Activated CD8-positive, alpha-beta T cell treated with anti-CD3 and anti-CD28 coated beads for 36 hours (primary cell): ENCODE measurements at regions not wholly inside any gene's neighbourhood (a gene's known extent, or its start where the extent isn't known, plus 50 kb on each side); places are given as distances from the start of the nearest gene placed in this dataset.

ENCODE experiments used
- ATAC-seq: fragments of 200-7000 bp; cut with Tn5 transposase; one replicate; pipeline ENCODE4 v1.10.0; 2021; ENCODE audit warnings: mild to moderate bottlenecking, moderate library complexity
- CTCF ChIA-PET: fragments of 350-600 bp; sonication (Branson Sonifier 250); formaldehyde crosslinking; loops from one replicate; lab custom pipeline; 2021; ENCODE audit warnings: antibody characterized with exemption; lab: Charles Lee
- POLR2A ChIA-PET: fragments of 350-600 bp; sonication (Branson Sonifier 250); formaldehyde crosslinking; loops from one replicate; lab custom pipeline; 2021; ENCODE audit warnings: antibody characterized with exemption; lab: Charles Lee
- DNase-seq: peaks from one replicate; pipeline ENCODE4 v3.0.0-alpha.2; 2020
- H3K27ac Mint-ChIP-seq: one replicate; pipeline ENCODE4 v1.8.0; 2021; ENCODE audit warnings: mild to moderate bottlenecking, mixed read lengths
- H3K27me3 Mint-ChIP-seq: one replicate; pipeline ENCODE4 v1.8.0; 2021; ENCODE audit warnings: mixed read lengths
- H3K36me3 Mint-ChIP-seq: one replicate; pipeline ENCODE4 v1.8.0; 2021; ENCODE audit warnings: low read depth, mixed read lengths
- H3K4me1 Mint-ChIP-seq: one replicate; pipeline ENCODE4 v1.8.0; 2021; ENCODE audit warnings: low read depth, mixed read lengths
- H3K4me3 Mint-ChIP-seq: one replicate; pipeline ENCODE4 v1.8.0; 2021; ENCODE audit warnings: mild to moderate bottlenecking, moderate library complexity, mixed read lengths
- H3K9me3 Mint-ChIP-seq: one replicate; pipeline ENCODE4 v1.8.0; 2021; ENCODE audit warnings: mixed read lengths
- intact Hi-C: fragments of 100-400 bp; cut with micrococcal nuclease; formaldehyde crosslinking; loops from one replicate; pipeline ENCODE4 v1.10.0; 2022
- TF ChIP-seq, protein P1 (sequence below): fragments of 200-600 bp; IDR thresholded peaks from one replicate; pipeline ENCODE4 v1.8.0; 2022; ENCODE audit warnings: antibody characterized with exemption, mild to moderate bottlenecking

DNA sequence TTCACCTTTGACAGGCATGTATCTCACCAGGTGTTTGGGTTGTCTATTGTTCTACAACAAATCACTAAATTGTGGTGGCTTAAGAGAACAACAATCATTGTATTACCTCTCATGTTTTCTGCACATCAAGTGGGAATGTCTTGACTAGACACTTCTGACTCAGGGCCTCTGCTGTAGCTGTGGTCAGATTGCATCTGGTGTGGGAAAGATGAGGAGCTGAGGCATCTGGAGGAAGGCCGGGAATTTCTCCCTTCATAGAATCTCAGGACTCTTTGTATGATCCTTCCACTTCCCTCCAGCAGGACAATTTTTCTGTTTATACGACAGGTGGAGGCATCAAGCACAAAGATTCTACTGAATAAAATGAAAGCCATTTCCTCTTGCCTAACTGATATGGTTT lies 511.8 kb upstream of the NBEA start:
- H3K4me1 Mint-ChIP-seq = no peaks in the 10 kb centered on the region
- H3K9me3 Mint-ChIP-seq = no peaks in the 10 kb centered on the region
- no peak for DNase-seq
- H3K27ac Mint-ChIP-seq = no peak overlapping the region
- no peak overlapping the region for H3K4me3 Mint-ChIP-seq
- no peaks in the 10 kb centered on the region for H3K27me3 Mint-ChIP-seq
- TF ChIP-seq, protein P1, sequence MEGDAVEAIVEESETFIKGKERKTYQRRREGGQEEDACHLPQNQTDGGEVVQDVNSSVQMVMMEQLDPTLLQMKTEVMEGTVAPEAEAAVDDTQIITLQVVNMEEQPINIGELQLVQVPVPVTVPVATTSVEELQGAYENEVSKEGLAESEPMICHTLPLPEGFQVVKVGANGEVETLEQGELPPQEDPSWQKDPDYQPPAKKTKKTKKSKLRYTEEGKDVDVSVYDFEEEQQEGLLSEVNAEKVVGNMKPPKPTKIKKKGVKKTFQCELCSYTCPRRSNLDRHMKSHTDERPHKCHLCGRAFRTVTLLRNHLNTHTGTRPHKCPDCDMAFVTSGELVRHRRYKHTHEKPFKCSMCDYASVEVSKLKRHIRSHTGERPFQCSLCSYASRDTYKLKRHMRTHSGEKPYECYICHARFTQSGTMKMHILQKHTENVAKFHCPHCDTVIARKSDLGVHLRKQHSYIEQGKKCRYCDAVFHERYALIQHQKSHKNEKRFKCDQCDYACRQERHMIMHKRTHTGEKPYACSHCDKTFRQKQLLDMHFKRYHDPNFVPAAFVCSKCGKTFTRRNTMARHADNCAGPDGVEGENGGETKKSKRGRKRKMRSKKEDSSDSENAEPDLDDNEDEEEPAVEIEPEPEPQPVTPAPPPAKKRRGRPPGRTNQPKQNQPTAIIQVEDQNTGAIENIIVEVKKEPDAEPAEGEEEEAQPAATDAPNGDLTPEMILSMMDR = no peak
- ATAC-seq = no peak
- intact Hi-C loops = no loop called here
- POLR2A ChIA-PET = interaction anchor here (0.6 kb wide), 1 partner anchor 198 kb away, joined by 5 read pairs; no protein-coding TSS in a partner anchor
- H3K36me3 Mint-ChIP-seq = no peaks in the 10 kb centered on the region
- CTCF ChIA-PET = interaction anchor here (0.7 to 1.3 kb wide), 2 partner anchors 20 to 280 kb away, joined by 3 read pairs; no protein-coding TSS in a partner anchor

DNA sequence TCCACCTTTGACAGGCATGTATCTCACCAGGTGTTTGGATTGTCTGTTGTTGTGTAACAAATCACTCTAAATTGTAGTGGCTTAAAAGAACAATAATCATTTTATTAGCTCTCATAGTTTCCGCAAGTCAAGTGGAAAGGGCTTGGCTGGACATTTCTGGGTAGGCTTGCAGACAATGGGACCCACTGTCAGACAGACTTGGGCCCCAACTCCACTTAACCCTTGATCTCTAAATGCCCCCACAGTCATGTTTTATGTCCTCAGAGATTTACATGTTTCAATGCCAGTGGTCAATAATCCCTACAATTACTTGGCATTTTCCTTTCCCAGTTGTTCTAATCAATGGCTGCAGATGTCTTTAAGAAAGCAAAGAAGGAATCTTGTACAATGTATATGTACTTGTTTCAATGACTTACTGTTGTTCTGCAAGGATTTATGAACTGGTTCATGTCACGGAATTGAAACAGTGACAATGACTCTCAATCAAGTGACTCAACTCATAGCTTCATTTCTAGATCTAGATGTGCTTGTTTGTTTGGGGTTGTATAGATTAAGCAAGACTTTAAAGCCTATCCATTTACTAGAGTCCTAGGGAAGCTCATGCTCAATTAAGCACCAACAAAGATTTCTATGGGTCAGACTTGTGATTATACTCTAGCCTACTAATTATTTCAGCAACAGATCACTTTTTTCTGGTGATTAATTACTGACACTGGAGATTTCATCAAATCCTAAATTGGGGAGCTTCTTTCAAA lies 510.1 kb upstream of the NBEA start:
- no peaks in the 10 kb centered on the region for H3K4me1 Mint-ChIP-seq
- CTCF ChIA-PET = no interaction called here
- POLR2A ChIA-PET = interaction anchor here (1.1 kb wide), 1 partner anchor 11 kb away, joined by 3 read pairs; no protein-coding TSS in a partner anchor
- H3K9me3 Mint-ChIP-seq = no peaks in the 10 kb centered on the region
- no peak overlapping the region for H3K4me3 Mint-ChIP-seq
- ATAC-seq (no peak), DNase-seq (no peak)
- TF ChIP-seq, protein P1 = no peak
- intact Hi-C loops = no loop called here
- H3K27ac Mint-ChIP-seq = no peak overlapping the region
- no peaks in the 10 kb centered on the region for H3K36me3 Mint-ChIP-seq
- no peaks in the 10 kb centered on the region for H3K27me3 Mint-ChIP-seq

DNA sequence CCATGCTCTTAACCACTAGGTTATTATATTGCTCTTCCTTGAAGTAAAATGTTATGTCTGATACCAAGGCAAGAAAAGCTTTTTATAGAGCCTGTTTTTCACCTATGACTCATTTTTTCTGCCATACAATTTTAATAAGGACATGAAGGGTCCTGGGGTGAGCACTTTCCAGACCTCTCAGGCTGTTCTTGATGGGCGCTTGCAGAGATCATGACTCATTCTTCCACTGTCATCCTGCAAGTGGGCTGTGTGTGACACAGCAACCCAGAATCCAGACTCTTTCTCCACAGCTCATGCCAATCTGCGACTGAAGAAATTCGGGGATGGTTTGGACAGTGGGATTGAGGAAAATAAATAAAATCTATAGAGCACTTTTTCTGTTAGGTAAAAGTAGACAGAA lies 506.7 kb upstream of the NBEA start:
- POLR2A ChIA-PET = interaction anchor here (0.6 kb wide), 1 partner anchor 235 kb away, joined by 3 read pairs; no protein-coding TSS in a partner anchor

DNA sequence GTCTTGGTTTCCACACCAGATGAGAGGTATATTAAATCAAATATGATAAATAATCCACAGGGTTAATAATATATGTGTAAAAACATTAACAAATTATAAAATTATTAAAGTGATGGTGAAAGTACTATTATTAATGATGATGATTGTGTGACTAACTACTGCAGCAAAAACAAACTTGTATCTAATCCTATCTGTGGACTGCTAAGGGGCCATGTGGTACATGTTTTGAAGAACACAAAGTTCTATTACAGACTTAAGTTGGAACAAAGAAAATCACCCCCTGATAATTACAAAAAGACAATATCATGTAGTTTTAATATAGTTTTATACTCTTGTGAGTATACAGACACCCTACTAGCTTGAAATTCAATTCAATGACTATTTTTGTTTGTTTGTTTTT lies 504.2 kb upstream of the NBEA start:
- DNase-seq (no peak), ATAC-seq (no peak)
- H3K4me1 Mint-ChIP-seq = no peaks in the 10 kb centered on the region
- no peak overlapping the region for H3K27ac Mint-ChIP-seq
- no peak overlapping the region for H3K4me3 Mint-ChIP-seq
- CTCF ChIA-PET = no interaction called here
- intact Hi-C loops = no loop called here
- no peaks in the 10 kb centered on the region for H3K9me3 Mint-ChIP-seq
- TF ChIP-seq, protein P1 = no peak
- no peaks in the 10 kb centered on the region for H3K27me3 Mint-ChIP-seq
- no peaks in the 10 kb centered on the region for H3K36me3 Mint-ChIP-seq
- POLR2A ChIA-PET = no interaction called here

More for the DNA sequence above, 506.7 kb upstream of the NBEA start:
- intact Hi-C loops = no loop called here
- Mint-ChIP-seq H3K4me3 (no peak overlapping the region), H3K9me3 (no peaks in the 10 kb centered on the region), H3K36me3 (no peaks in the 10 kb centered on the region), H3K27me3 (no peaks in the 10 kb centered on the region), H3K27ac (no peak overlapping the region), H3K4me1 (no peaks in the 10 kb centered on the region)
- TF ChIP-seq, protein P1 = no peak
- ATAC-seq (no peak), DNase-seq (no peak)
- CTCF ChIA-PET = no interaction called here

GRCh38 chr13:34452831-34453230 lies 489.2 kb upstream of the NBEA start:
- Mint-ChIP-seq H3K4me3 (no peak overlapping the region), H3K4me1 (no peaks in the 10 kb centered on the region), H3K27ac (no peak overlapping the region), H3K27me3 (no peaks in the 10 kb centered on the region), H3K36me3 (no peaks in the 10 kb centered on the region), H3K9me3 (peaks cover 1% of the 10 kb centered on the region)
- TF ChIP-seq, protein P1 = no peak
- ATAC-seq = no peak
- CTCF ChIA-PET = interaction anchor here (1.6 kb wide), 1 partner anchor 11 kb away, joined by 3 read pairs; no protein-coding TSS in a partner anchor
- POLR2A ChIA-PET = no interaction called here
- intact Hi-C loops = no loop called here
- DNase-seq = no peak
